Hematopoietic multipotent progenitor cell treated with erythropoietin and hydrocortisone succinate and interleukin-3 and kit ligand, for 4 days (in vitro differentiated cells): ENCODE measurements at regions not wholly inside any gene's neighbourhood (a gene's known extent, or its start where the extent isn't known, plus 50 kb on each side); places are given as distances from the start of the nearest gene placed in this dataset.
A peak's percentile ranks its signal among the peaks of the same experiment; 100 is the strongest.
"Not testable (repeated sequence)": the region's sequence is repeated elsewhere in the genome, so short reads cannot be mapped to it uniquely, and the experiment has no call there.

Source experiments
- DNase-seq: peaks from one replicate; pipeline ENCODE4 v3.0.0-alpha.2; 2015

- DNase-seq, result peak; percentile 14
Measured at GRCh38 chr21:27928534-27929115, 961.7 kb upstream of the ADAMTS5 start.

DNA sequence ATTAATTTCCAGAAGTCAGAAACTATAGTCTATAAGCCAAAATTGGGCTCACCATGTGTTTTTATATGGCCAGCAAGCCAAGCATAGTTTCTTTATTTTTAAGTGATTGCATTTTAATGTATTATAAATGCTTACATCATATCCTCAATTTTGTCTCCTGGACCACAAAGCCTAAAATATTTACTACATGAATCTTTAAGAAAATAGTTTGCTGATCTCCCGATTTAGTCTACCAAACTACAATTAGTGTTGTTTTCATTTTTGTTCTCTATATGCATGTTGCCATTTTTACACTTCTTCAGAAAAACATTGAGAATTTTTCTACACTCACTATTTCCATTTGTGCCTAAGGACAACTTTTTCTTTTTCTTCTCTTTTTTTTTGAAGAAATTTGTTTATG, 954.5 kb upstream of the ADAMTS5 start:
- not testable (repeated sequence) for DNase-seq

- not testable (repeated sequence) for DNase-seq
Measured at GRCh38 chr21:27917966-27918365, 951.1 kb upstream of the ADAMTS5 start.

GRCh38 chr21:27916326-27916725, 949.4 kb upstream of the ADAMTS5 start:
- not testable (repeated sequence) for DNase-seq

DNA sequence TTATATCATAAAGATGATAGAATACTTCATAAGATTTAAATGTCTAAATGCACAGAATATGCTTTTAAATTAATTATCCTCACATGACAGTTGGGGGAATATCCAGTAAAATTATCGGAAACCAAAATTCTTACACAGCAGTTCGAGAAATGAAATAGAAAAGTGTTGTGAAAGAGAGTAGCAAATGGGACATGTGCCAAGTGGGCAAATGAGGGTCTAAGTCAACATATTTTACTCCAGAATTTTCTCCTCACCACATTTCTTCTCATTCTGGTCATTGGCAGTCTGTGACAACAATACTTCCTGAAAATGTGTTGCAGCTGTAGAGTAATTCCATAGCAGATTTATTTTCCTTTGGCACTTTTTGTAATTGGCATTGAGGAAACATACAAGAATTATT, 945.2 kb upstream of the ADAMTS5 start:
- DNase-seq, result not testable (repeated sequence)

DNA sequence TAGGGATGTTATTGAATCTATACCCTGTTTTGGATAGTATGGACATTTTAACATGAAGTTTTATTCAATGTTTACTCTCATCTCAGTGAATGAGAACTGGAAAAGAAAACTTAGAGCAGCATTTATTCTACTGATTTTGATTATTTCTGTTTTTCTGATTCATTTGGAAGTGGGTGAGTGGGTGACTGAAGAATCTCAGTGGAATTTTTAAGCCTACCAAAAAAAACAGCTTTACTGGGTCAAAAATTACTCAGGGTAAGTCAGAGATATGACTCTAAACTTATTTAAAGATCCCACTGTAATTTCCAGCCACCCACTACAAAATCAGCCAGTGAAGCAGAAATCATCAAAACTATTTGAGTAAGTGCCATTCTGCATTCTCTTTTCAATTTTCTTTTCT, 942.6 kb upstream of the ADAMTS5 start:
- DNase-seq, result not testable (repeated sequence)

GRCh38 chr21:27908816-27909215, 941.9 kb upstream of the ADAMTS5 start:
- not testable (repeated sequence) for DNase-seq

DNA sequence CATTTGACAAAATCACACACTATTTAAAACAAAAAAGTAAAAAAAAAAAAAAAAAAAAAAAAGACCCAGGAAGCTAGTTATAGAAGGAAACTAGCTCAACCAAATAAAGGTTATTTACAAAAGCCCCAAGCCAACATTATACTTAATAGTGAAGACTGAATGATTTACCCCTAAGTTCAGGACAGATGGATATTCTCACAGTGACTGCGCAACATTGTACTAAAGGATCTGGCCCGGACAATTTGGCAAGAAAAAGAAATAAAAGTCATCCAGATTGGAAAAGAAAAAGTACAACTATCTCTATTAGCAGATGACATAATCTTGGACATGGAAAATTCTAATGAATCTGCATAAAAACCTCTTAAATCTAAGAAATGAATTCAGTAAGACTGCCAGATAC, 936.0 kb upstream of the ADAMTS5 start:
- DNase-seq, result not testable (repeated sequence)

GRCh38 chr21:27893619-27894018, 926.7 kb upstream of the ADAMTS5 start:
- not testable (repeated sequence) for DNase-seq

DNA sequence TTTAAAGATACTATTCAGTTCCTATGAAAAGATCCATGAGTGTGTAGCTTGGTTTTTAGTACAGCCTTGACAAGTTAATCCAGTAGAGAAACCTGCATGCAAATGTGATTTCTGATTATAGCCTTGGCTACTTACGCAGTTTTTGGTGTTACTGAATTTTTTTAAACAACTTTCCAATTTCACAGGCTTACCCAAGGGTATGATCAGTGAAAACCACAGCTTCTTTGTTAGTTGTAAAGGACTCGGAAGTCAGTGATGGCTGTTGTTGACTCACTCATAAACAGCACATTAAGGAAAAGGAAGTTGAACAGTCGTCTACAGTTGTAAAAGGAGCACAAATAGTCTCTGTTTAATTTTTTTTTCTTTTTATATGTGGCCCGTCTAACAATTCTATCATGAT, 924.6 kb upstream of the ADAMTS5 start:
- not testable (repeated sequence) for DNase-seq

DNA sequence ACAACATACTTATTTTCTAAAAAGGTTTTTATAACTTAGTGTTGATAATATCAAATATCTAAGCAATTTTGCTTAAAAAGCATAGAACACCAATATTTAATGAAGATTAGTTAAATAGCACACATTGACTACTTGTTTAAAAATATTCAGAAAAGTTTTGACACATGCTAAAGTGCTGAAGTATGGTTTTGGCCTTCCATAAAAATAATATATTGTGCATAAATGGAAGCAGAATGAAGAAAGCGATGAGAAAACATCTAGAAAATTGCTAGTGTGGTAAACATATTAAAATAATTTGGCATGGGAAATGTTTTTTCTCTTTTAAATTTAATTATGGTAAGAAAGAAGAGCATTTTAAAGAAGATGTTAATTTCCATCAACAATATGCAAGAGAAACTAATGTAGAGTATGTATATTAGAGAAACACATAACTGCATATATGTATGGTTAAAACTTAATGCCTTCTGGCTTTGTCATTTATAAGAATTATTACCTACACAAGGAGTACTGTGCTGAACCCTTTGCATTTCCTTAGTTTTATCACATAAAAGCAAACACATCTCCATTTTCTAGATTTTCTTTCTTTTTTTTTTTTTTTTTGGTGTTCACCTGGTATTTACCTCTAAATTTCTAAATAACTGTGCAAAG, 921.0 kb upstream of the ADAMTS5 start:
- not testable (repeated sequence) for DNase-seq

- no peak for DNase-seq
Measured at GRCh38 chr21:27885296-27885711, 918.4 kb upstream of the ADAMTS5 start.

DNA sequence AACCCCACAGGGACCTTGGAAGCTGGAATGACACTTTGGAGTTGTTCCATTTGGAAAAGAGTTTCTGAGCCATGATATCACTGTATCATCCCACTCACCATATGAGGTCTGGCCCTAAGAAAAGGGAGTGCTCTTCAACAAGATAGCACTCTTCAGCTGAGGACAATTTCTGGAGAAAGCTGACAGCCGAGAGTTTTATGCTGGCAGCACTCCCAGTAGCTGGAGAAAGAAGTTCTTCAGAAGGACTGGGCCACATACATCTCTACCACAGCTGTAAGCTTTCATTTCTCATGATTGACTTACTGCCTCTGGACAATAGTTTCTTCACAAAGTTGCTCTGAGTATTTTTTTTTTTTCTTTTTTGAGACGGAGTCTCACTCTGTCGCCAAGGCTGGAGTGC, 914.4 kb upstream of the ADAMTS5 start:
- not testable (repeated sequence) for DNase-seq

- not testable (repeated sequence) for DNase-seq
Measured at GRCh38 chr21:27872411-27872810, 905.5 kb upstream of the ADAMTS5 start.

GRCh38 chr21:27870755-27871154, 903.9 kb upstream of the ADAMTS5 start:
- DNase-seq, result not testable (repeated sequence)

DNA sequence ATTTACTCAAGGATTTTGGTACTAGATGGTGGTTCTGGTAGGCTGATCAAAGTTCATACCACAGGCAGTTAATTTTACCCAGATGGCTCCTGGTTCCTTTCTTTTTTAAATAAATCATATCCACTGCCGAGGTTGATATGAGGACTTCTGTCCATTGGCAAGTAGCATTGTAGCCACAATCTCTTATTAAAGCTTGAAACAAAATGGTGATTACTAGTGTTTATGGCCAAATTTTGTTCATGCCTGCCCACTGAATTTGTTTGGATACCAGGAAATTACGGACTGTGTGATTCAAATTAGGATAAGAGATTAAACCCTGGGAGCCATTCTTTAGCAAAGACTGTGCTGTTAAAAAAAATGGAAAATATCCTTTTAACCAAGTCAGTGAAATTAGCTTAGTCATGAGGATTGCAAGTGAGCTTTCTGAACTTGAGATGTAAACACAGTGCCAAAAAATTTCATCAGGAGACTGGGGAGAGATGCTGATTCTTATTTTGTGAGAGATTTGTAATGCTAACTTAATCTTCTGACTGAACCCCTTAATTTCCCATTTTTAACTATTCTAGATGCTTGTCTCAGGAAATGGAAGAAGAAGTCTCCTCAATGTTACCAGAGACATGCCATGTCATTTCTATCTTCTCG, 893.5 kb upstream of the ADAMTS5 start:
- DNase-seq, result not testable (repeated sequence)

DNA sequence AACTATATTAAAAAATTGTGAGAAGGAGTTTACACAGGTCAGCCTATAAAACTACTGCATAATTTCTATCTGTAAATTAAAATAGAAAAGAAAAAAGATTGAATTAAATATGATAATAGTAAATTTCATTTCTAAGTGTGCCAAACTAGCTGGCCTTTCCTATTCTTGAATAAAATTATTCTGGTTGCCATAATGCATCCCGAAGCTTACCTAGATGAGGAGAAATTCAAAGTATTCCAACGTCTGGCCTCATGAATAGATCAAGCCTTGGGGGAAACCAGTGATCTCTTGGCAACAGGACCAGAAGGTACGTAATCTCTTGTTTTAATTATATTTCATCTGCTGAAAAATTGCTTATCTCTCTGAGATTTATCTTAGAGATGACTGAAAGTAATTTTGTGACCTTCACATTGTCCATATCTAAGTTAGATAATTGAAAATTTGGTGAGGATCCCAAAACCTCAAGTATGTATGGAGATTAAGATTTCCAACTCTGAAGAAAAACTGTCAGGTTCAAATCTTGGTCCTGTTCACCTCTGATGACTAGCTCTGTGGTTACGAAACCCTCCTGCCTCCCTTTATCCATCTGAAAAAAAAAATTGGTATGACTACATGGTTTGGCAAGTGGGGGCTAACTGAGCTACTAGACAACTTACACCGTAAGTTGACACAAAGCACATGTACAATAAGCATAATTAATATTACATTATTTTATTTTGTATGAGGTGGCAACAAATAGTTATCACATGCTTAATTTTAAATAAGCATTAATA, 891.4 kb upstream of the ADAMTS5 start:
- DNase-seq, result not testable (repeated sequence)

DNA sequence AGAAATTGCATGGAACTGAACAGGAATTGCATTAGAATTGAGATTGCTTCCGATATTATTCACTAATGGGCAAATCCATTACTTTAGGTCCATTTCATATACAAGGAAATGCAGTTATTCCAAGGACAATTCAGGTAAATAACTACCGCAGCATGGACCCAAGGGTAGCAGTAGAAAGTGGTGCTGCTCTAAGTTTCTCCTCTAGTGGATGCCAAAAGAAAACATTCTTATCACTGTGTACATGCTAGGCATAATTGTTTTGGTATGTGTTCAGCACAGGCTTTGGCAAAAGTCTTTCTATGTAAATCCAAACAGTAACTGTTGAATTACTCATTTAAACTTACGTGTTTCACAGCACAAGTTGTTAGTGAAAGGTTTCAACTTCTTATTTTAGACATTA, 890.1 kb upstream of the ADAMTS5 start:
- not testable (repeated sequence) for DNase-seq

GRCh38 chr21:27841084-27841672, 874.3 kb upstream of the ADAMTS5 start:
- DNase-seq, result no peak

DNA sequence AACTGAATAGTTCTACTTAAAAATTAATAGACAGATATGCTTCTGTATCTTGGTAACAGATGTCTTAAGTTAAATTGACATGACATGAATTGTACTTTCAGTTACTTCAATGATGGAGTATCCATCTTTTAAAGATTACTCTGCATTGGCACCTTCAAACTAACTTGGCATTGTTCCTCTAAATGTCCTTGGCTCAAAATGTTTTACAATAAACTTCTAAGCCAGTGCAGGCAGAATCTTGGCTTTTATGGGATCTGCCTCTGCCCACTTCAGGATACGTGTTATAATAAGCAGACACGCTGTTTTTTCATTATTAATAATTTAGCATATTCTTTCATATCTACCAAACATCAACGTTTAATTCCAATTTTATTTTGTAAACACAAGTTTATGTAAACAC, 873.4 kb upstream of the ADAMTS5 start:
- DNase-seq, result no peak

- no peak for DNase-seq
Measured at GRCh38 chr21:27839512-27840115, 872.7 kb upstream of the ADAMTS5 start.

DNA sequence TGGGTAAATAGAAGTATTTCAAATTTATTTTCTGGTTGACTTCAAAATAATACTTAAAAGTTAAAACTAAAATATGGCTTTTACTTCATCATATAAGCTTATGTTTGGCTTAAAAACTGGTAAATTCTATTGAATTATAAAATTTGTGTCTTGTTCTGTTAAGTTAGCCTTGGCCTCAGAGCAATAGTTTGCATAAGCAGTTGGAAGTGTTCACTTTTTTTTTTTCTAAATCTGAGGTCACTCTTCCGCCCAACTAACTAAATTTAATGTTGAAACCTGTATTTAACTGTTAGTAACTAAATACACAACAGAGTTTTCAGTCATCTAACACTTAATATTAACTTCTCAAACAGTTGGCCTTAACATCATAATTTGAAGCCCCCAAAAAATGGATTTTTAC, 871.7 kb upstream of the ADAMTS5 start:
- no peak for DNase-seq

DNA sequence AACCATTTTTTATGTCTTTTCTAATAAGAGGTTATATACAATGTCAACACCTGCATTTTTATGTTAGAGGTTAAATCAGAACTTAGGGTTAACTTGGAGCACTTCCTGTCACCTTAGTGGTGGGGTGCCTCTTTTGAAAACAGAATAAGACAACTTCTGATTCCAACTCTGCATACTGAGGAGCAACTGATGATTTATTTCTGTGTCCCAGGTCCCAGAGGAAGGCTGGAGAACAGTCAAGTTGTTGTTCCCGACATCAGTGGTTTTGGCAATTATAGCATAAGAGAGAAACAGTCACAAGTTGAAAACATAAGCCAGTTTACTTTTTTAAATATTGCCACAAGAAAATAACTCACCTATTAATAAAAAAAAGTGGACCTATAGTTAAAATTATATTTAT, 871.0 kb upstream of the ADAMTS5 start:
- DNase-seq, result no peak
